Lung (tissue), 11 donors: ENCODE measurements at regions not wholly inside any gene's neighbourhood (a gene's known extent, or its start where the extent isn't known, plus 50 kb on each side); places are given as distances from the start of the nearest gene placed in this dataset.

ENCODE experiments used
- ATAC-seq: fragments of 200-7000 bp; cut with Tn5 transposase; one replicate; pipeline ENCODE4 v1.9.1; 2020; ENCODE audit warnings: moderate number of reproducible peaks; ENCODE audit not compliant: insufficient read depth, low FRiP score
- DNase-seq, 3 donors: peaks; one replicate each; pipeline ENCODE4 v3.0.0-alpha.2; 2013 to 2017
- H3K27ac ChIP-seq, 2 donors: one replicate each; pipeline ENCODE4 v1.5.1; 2013; ENCODE audit warnings: mild to moderate bottlenecking in 2 of 2, moderate library complexity in 2 of 2, control low read depth in 1 of 2, inconsistent platforms in 1 of 2, low read depth in 1 of 2, low read length in 1 of 2
- H3K27me3 ChIP-seq, 3 donors: one replicate each; pipeline ENCODE4 v1.5.1; 2013; ENCODE audit warnings: low read length in 2 of 3; ENCODE audit not compliant: control insufficient read depth in 3 of 3, insufficient read depth in 3 of 3
- H3K36me3 ChIP-seq, 4 donors: one replicate each; pipeline ENCODE4 v1.5.1; 2013; ENCODE audit warnings: low read length in 4 of 4, mild to moderate bottlenecking in 1 of 4, moderate library complexity in 1 of 4; ENCODE audit not compliant: control insufficient read depth in 4 of 4, insufficient read depth in 4 of 4
- H3K4me1 ChIP-seq, 5 donors: one replicate each; pipeline ENCODE4 v1.5.1; 2013; ENCODE audit warnings: low read length in 5 of 5, mild to moderate bottlenecking in 2 of 5, moderate library complexity in 1 of 5; ENCODE audit not compliant: control insufficient read depth in 5 of 5, insufficient read depth in 5 of 5
- H3K4me3 ChIP-seq: one replicate; pipeline ENCODE4 v1.5.1; 2013; ENCODE audit warnings: mild to moderate bottlenecking, control low read depth, moderate library complexity
- H3K9ac ChIP-seq, 2 donors: one replicate each; pipeline ENCODE4 v1.5.1; 2013; ENCODE audit warnings: low read length in 2 of 2, control low read depth in 1 of 2; ENCODE audit not compliant: insufficient read depth in 1 of 2
- H3K9me3 ChIP-seq, 4 donors: one replicate each; pipeline ENCODE4 v1.5.1; 2013; ENCODE audit warnings: low read length in 3 of 4, mild to moderate bottlenecking in 1 of 4, moderate library complexity in 1 of 4; ENCODE audit not compliant: control insufficient read depth in 4 of 4, insufficient read depth in 3 of 4
- WGBS, 2 donors: extraction: QIAGEN DNeasy Blood & Tissue Kit; methylation state at CpG; one replicate each; pipeline ENCODE4 v1.1.7; 2013; 5-methylcytosine and 5-hydroxymethylcytosine counted together
- TF ChIP-seq, protein P1 (sequence below): IDR thresholded peaks from 2 replicates; pipeline ENCODE4 v1.5.1; 2012; ENCODE audit warnings: mild to moderate bottlenecking; ENCODE audit errors: control extremely low read depth, extremely low read depth
- donor health status: control.
- donor health status: control.
- donor health status: Bipolar disorder and iron deficiency.
- donor health status: healthy.
- donor health status: DM: yes; HTN: yes; CAD: no.

GRCh38 chr7:25424113-25424512, 195.8 kb upstream of the NPVF start:
- H3K27ac ChIP-seq = no peak overlapping the region
- H3K4me3 ChIP-seq = no peak overlapping the region
- WGBS, 2 donors = 70 to 75% methylated on average over 2 of the region's 2 CpGs
- H3K36me3 ChIP-seq = no peaks in the 10 kb centered on the region
- no peak overlapping the region for H3K9ac ChIP-seq
- no peaks in the 10 kb centered on the region for H3K27me3 ChIP-seq
- DNase-seq = no peak
- no peaks in the 10 kb centered on the region for H3K9me3 ChIP-seq
- ATAC-seq = no peak
- peaks cover 0 to 9% (median 3%) of the 10 kb centered on the region in 5 donors for H3K4me1 ChIP-seq
- TF ChIP-seq, protein P1, sequence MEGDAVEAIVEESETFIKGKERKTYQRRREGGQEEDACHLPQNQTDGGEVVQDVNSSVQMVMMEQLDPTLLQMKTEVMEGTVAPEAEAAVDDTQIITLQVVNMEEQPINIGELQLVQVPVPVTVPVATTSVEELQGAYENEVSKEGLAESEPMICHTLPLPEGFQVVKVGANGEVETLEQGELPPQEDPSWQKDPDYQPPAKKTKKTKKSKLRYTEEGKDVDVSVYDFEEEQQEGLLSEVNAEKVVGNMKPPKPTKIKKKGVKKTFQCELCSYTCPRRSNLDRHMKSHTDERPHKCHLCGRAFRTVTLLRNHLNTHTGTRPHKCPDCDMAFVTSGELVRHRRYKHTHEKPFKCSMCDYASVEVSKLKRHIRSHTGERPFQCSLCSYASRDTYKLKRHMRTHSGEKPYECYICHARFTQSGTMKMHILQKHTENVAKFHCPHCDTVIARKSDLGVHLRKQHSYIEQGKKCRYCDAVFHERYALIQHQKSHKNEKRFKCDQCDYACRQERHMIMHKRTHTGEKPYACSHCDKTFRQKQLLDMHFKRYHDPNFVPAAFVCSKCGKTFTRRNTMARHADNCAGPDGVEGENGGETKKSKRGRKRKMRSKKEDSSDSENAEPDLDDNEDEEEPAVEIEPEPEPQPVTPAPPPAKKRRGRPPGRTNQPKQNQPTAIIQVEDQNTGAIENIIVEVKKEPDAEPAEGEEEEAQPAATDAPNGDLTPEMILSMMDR = no peak

DNA sequence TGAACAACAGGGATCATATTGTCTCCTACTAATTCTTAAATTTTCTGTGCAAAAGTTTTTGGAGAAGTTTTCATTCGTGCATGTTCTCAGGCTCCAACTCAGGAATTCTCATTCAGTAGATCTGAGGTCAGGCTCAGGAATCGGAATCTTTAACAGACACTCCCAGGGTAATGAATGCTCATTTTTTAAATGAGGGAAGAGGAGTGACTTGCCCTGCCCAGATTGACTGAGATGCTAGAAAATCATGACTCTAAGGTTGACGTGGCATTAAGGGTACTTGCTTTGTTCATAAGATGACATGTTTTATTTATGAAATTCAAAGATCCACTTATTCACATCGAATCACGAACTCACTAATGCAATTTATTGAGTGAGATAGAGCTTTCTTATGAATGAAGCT, 196.6 kb upstream of the NPVF start:
- H3K4me1 ChIP-seq = peaks cover 0 to 9% (median 3%) of the 10 kb centered on the region in 5 donors
- H3K9ac ChIP-seq = no peak overlapping the region
- H3K27me3 ChIP-seq = no peaks in the 10 kb centered on the region
- 89 to 94% methylated on average over 5 of the region's 5 CpGs for WGBS, 2 donors
- no peaks in the 10 kb centered on the region for H3K36me3 ChIP-seq
- H3K27ac ChIP-seq = no peak overlapping the region
- ATAC-seq = no peak
- DNase-seq = no peak
- TF ChIP-seq, protein P1 = no peak
- no peaks in the 10 kb centered on the region for H3K9me3 ChIP-seq
- no peak overlapping the region for H3K4me3 ChIP-seq

DNA sequence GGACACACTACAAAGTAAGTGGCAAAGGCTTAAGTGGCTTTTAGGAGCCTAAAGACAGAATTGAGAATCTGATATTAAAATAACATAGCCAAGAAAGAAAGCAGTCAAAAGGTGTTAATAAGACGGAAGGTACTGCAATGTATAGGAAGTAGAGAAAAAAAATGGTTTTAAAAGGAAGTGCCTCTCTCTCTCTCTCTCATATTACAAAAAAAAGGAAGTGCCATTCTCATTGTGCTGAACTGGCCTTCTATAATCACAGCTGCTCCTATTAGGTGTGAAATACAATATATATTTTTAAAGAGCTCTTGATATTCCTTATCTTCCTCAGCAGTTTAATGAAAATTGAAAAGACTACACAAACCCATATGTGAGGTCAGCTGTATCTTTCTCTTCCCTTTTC, 199.4 kb upstream of the NPVF start:
- 8 to 16% methylated on average over 1 of the region's 1 CpG for WGBS, 2 donors
- H3K9me3 ChIP-seq = no peaks in the 10 kb centered on the region

GRCh38 chr7:25429731-25430130, 201.4 kb upstream of the NPVF start:
- no peaks in the 10 kb centered on the region for H3K27me3 ChIP-seq
- no peak overlapping the region for H3K9ac ChIP-seq
- H3K4me3 ChIP-seq = no peak overlapping the region
- H3K36me3 ChIP-seq = no peaks in the 10 kb centered on the region
- 78 to 83% methylated on average over 3 of the region's 3 CpGs for WGBS, 2 donors
- no peak overlapping the region for H3K27ac ChIP-seq
- peak; percentile 62 for ATAC-seq
- no peaks in the 10 kb centered on the region for H3K4me1 ChIP-seq
- TF ChIP-seq, protein P1 = no peak
- DNase-seq = no peak
- no peaks in the 10 kb centered on the region for H3K9me3 ChIP-seq

More for the DNA sequence above, 199.4 kb upstream of the NPVF start:
- TF ChIP-seq, protein P1 = no peak
- H3K27me3 ChIP-seq = no peaks in the 10 kb centered on the region
- no peak overlapping the region for H3K4me3 ChIP-seq
- DNase-seq (no peak), ATAC-seq (no peak)
- no peak overlapping the region for H3K9ac ChIP-seq
- H3K4me1 ChIP-seq = no peaks in the 10 kb centered on the region
- H3K27ac ChIP-seq = no peak overlapping the region
- no peaks in the 10 kb centered on the region for H3K36me3 ChIP-seq
